ENCODE measurements at regions not wholly inside any gene's neighbourhood (a gene's known extent, or its start where the extent isn't known, plus 50 kb on each side); places are given as distances from the start of the nearest gene placed in this dataset.
A peak's percentile ranks its signal among the peaks of the same experiment; 100 is the strongest.

- Histone ChIP-seq H3K27ac (no peak overlapping the region), H3K27me3 (replicated peaks; ENCODE audit: insufficient read depth) (no peaks in the 10 kb centered on the region)
Measured at GRCh38 chr1:112060261-112060660, 70.8 kb upstream of the KCND3 start.

GRCh38 chr1:112061056-112061455 lies 71.6 kb upstream of the KCND3 start:
- peak; percentile 32 for DNase-seq (ENCODE audit: low spot score)
- TF ChIP-seq CTCF (IDR thresholded peaks at IDR 0.05): no peak
- peak; percentile 9 for TF ChIP-seq POLR2AphosphoS5 (IDR thresholded peaks at IDR 0.05)
- TF ChIP-seq POLR2A (IDR thresholded peaks at IDR 0.05): no peak
- intact Hi-C loops (cut with DNase I): no loop called here
- no peaks in the 10 kb centered on the region for H3K4me1 ChIP-seq (replicated peaks)
- no peaks in the 10 kb centered on the region for H3K9me3 ChIP-seq
- H3K4me3 ChIP-seq: no peak overlapping the region
- no peaks in the 10 kb centered on the region for H3K27me3 ChIP-seq (replicated peaks; ENCODE audit: insufficient read depth)
- WGBS: 59% methylated on average over 5 of the region's 5 CpGs
- no peak overlapping the region for H3K27ac ChIP-seq
- no peaks in the 10 kb centered on the region for H3K36me3 ChIP-seq

More at GRCh38 chr1:112060261-112060660, 70.8 kb upstream of the KCND3 start:
- Histone ChIP-seq H3K9me3 (no peaks in the 10 kb centered on the region), H3K4me1 (replicated peaks) (no peaks in the 10 kb centered on the region), H3K36me3 (no peaks in the 10 kb centered on the region), H3K4me3 (no peak overlapping the region)
- DNase-seq (ENCODE audit: low spot score): no peak
- no peak for TF ChIP-seq POLR2A (IDR thresholded peaks at IDR 0.05)
- TF ChIP-seq POLR2AphosphoS5 (IDR thresholded peaks at IDR 0.05): no peak
- TF ChIP-seq CTCF (IDR thresholded peaks at IDR 0.05): no peak
- WGBS: 89% methylated on average over 1 of the region's 1 CpG
- intact Hi-C loops (cut with DNase I): no loop called here

GRCh38 chr1:112061901-112062320 lies 72.4 kb upstream of the KCND3 start:
- no peaks in the 10 kb centered on the region for H3K4me1 ChIP-seq (replicated peaks)
- WGBS: 45% methylated on average over 4 of the region's 4 CpGs
- no peaks in the 10 kb centered on the region for H3K27me3 ChIP-seq (replicated peaks; ENCODE audit: insufficient read depth)
- H3K36me3 ChIP-seq: no peaks in the 10 kb centered on the region
- intact Hi-C loops (cut with DNase I): no loop called here
- H3K27ac ChIP-seq: no peak overlapping the region
- no peak for DNase-seq (ENCODE audit: low spot score)
- TF ChIP-seq POLR2AphosphoS5 (IDR thresholded peaks at IDR 0.05) (no peak), CTCF (IDR thresholded peaks at IDR 0.05) (no peak), POLR2A (IDR thresholded peaks at IDR 0.05) (no peak)
- no peaks in the 10 kb centered on the region for H3K9me3 ChIP-seq
- no peak overlapping the region for H3K4me3 ChIP-seq

- DNase-seq (ENCODE audit: low spot score): no peak
- Histone ChIP-seq H3K36me3 (no peaks in the 10 kb centered on the region), H3K27me3 (replicated peaks; ENCODE audit: insufficient read depth) (no peaks in the 10 kb centered on the region), H3K27ac (no peak overlapping the region), H3K9me3 (no peaks in the 10 kb centered on the region), H3K4me3 (no peak overlapping the region), H3K4me1 (replicated peaks) (no peaks in the 10 kb centered on the region)
- WGBS: 47% methylated on average over 12 of the region's 12 CpGs
- no peak for TF ChIP-seq POLR2A (IDR thresholded peaks at IDR 0.05)
- peak; percentile 32 for TF ChIP-seq POLR2AphosphoS5 (IDR thresholded peaks at IDR 0.05)
- no peak for TF ChIP-seq CTCF (IDR thresholded peaks at IDR 0.05)
- intact Hi-C loops (cut with DNase I): no loop called here
Measured at GRCh38 chr1:112063781-112064728, 74.6 kb upstream of the KCND3 start.

GRCh38 chr1:112067989-112068388 lies 78.5 kb upstream of the KCND3 start:
- no peaks in the 10 kb centered on the region for H3K4me1 ChIP-seq (replicated peaks)
- intact Hi-C loops (cut with DNase I): no loop called here
- H3K4me3 ChIP-seq: no peak overlapping the region
- no peaks in the 10 kb centered on the region for H3K27me3 ChIP-seq (replicated peaks; ENCODE audit: insufficient read depth)
- no peaks in the 10 kb centered on the region for H3K9me3 ChIP-seq
- 100% methylated on average over 1 of the region's 1 CpG for WGBS
- H3K36me3 ChIP-seq: no peaks in the 10 kb centered on the region
- no peak for TF ChIP-seq CTCF (IDR thresholded peaks at IDR 0.05)
- no peak for TF ChIP-seq POLR2A (IDR thresholded peaks at IDR 0.05)
- TF ChIP-seq POLR2AphosphoS5 (IDR thresholded peaks at IDR 0.05): no peak
- no peak overlapping the region for H3K27ac ChIP-seq
- no peak for DNase-seq (ENCODE audit: low spot score)

Data from prostate gland (tissue), 2 donors.